ENCODE measurements at regions not wholly inside any gene's neighbourhood (a gene's known extent, or its start where the extent isn't known, plus 50 kb on each side); places are given as distances from the start of the nearest gene placed in this dataset.

- Histone ChIP-seq H3K9me3 (no peaks in the 10 kb centered on the region), H3K36me3 (no peaks in the 10 kb centered on the region), H3K4me1 (no peaks in the 10 kb centered on the region), H3K27me3 (no peaks in the 10 kb centered on the region), H3K4me3 (no peak overlapping the region), H3K27ac (no peak overlapping the region)
- intact Hi-C loops (cut with DNase I), result no loop called here
- no peak for TF ChIP-seq POLR2A (IDR thresholded peaks at IDR 0.05)
- TF ChIP-seq CTCF (IDR thresholded peaks at IDR 0.05), result no peak
- ATAC-seq (no peak), DNase-seq (no peak)
Observed at GRCh38 chr2:226077031-226077430, 677.5 kb downstream of the NYAP2 start.

- no peak overlapping the region for H3K4me3 ChIP-seq
- intact Hi-C loops (cut with DNase I), result no loop called here
- no peaks in the 10 kb centered on the region for H3K36me3 ChIP-seq
- TF ChIP-seq CTCF (IDR thresholded peaks at IDR 0.05), result no peak
- TF ChIP-seq POLR2A (IDR thresholded peaks at IDR 0.05), result no peak
- no peaks in the 10 kb centered on the region for H3K9me3 ChIP-seq
- WGBS (ENCODE audit: insufficient coverage, low coverage, low lambda C conversion rate, missing lambda C conversion rate), result 61% methylated on average over 1 of the region's 1 CpG
- no peak overlapping the region for H3K27ac ChIP-seq
- no peak for ATAC-seq
- no peak for DNase-seq
- H3K27me3 ChIP-seq, result no peaks in the 10 kb centered on the region
- no peaks in the 10 kb centered on the region for H3K4me1 ChIP-seq
Observed at GRCh38 chr2:226076529-226076928, 677.0 kb downstream of the NYAP2 start.

- Histone ChIP-seq H3K4me3 (no peak overlapping the region), H3K27ac (no peak overlapping the region), H3K27me3 (no peaks in the 10 kb centered on the region), H3K9me3 (no peaks in the 10 kb centered on the region), H3K4me1 (no peaks in the 10 kb centered on the region), H3K36me3 (no peaks in the 10 kb centered on the region)
- whole genome bisulfite sequencing (ENCODE audit: insufficient coverage, low coverage, low lambda C conversion rate, missing lambda C conversion rate), result 69% methylated on average over 4 of the region's 5 CpGs
- TF ChIP-seq POLR2A (IDR thresholded peaks at IDR 0.05) (no peak), CTCF (IDR thresholded peaks at IDR 0.05) (no peak)
- intact Hi-C loops (cut with DNase I), result no loop called here
- ATAC-seq (no peak), DNase-seq (no peak)
Observed at GRCh38 chr2:226074391-226074790, 674.9 kb downstream of the NYAP2 start.

- ATAC-seq, result no peak
- no peak overlapping the region for H3K27ac ChIP-seq
- no peak for TF ChIP-seq CTCF (IDR thresholded peaks at IDR 0.05)
- TF ChIP-seq POLR2A (IDR thresholded peaks at IDR 0.05), result no peak
- no peaks in the 10 kb centered on the region for H3K9me3 ChIP-seq
- no peaks in the 10 kb centered on the region for H3K27me3 ChIP-seq
- H3K36me3 ChIP-seq, result no peaks in the 10 kb centered on the region
- WGBS (ENCODE audit: insufficient coverage, low coverage, low lambda C conversion rate, missing lambda C conversion rate), result 86% methylated on average over 2 of the region's 2 CpGs
- no peak overlapping the region for H3K4me3 ChIP-seq
- intact Hi-C loops (cut with DNase I), result no loop called here
- no peak for DNase-seq
- no peaks in the 10 kb centered on the region for H3K4me1 ChIP-seq
Observed at GRCh38 chr2:226073496-226074160, 674.1 kb downstream of the NYAP2 start.

- TF ChIP-seq CTCF (IDR thresholded peaks at IDR 0.05), result no peak
- TF ChIP-seq POLR2A (IDR thresholded peaks at IDR 0.05), result no peak
- WGBS (ENCODE audit: insufficient coverage, low coverage, low lambda C conversion rate, missing lambda C conversion rate), result 57% methylated on average over 4 of the region's 4 CpGs
Observed at GRCh38 chr2:226066873-226067272, 667.4 kb downstream of the NYAP2 start.

More at GRCh38 chr2:226066873-226067272, 667.4 kb downstream of the NYAP2 start:
- H3K4me3 ChIP-seq, result no peak overlapping the region
- intact Hi-C loops (cut with DNase I), result no loop called here
- DNase-seq, result no peak
- H3K27ac ChIP-seq, result no peak overlapping the region
- no peaks in the 10 kb centered on the region for H3K36me3 ChIP-seq
- ATAC-seq, result no peak
- no peaks in the 10 kb centered on the region for H3K27me3 ChIP-seq
- H3K4me1 ChIP-seq, result no peaks in the 10 kb centered on the region
- no peaks in the 10 kb centered on the region for H3K9me3 ChIP-seq
